Stimulated activated memory B cell treated with anti-CD40 and anti-IgM and Interleukin-4, amounts not matched to agents 10 μg/mL and 1 μg/mL and 100 μg/mL, for 72 hours (primary cell): ENCODE measurements at regions not wholly inside any gene's neighbourhood (a gene's known extent, or its start where the extent isn't known, plus 50 kb on each side); places are given as distances from the start of the nearest gene placed in this dataset.
"Not testable (repeated sequence)": the region's sequence is repeated elsewhere in the genome, so short reads cannot be mapped to it uniquely, and the experiment has no call there.

ENCODE experiments used
- ATAC-seq: fragments of 150-1000 bp; cut with Tn5 transposase; 2 replicates; pipeline ENCODE4 v1.10.0; 2021
- H3K27ac Mint-ChIP-seq: one replicate; pipeline ENCODE4 v1.8.0; 2022; ENCODE audit warnings: mild to moderate bottlenecking, mixed read lengths
- H3K27me3 Mint-ChIP-seq: one replicate; pipeline ENCODE4 v1.8.0; 2022; ENCODE audit warnings: mixed read lengths
- H3K36me3 Mint-ChIP-seq: one replicate; pipeline ENCODE4 v1.8.0; 2022; ENCODE audit warnings: mixed read lengths
- H3K4me1 Mint-ChIP-seq: one replicate; pipeline ENCODE4 v1.8.0; 2022; ENCODE audit warnings: mixed read lengths
- H3K4me3 Mint-ChIP-seq: one replicate; pipeline ENCODE4 v1.8.0; 2022; ENCODE audit warnings: mild to moderate bottlenecking, moderate library complexity, mixed read lengths
- H3K9me3 Mint-ChIP-seq: one replicate; pipeline ENCODE4 v1.8.0; 2022; ENCODE audit warnings: mixed read lengths

GRCh38 chr21:9763807-9764206 is 757.6 kb upstream of the TPTE start:
- Mint-ChIP-seq H3K4me1 (no peaks in the 10 kb centered on the region), H3K9me3 (no peaks in the 10 kb centered on the region), H3K4me3 (no peak overlapping the region), H3K27ac (no peak overlapping the region), H3K27me3 (no peaks in the 10 kb centered on the region), H3K36me3 (no peaks in the 10 kb centered on the region)
- no peak for ATAC-seq

- not testable (repeated sequence) for H3K4me3 Mint-ChIP-seq, H3K27ac Mint-ChIP-seq, H3K36me3 Mint-ChIP-seq, H3K27me3 Mint-ChIP-seq, H3K4me1 Mint-ChIP-seq, ATAC-seq, H3K9me3 Mint-ChIP-seq
Measured at GRCh38 chr21:9764294-9764693, 757.1 kb upstream of the TPTE start.

GRCh38 chr21:9765538-9765937 is 755.8 kb upstream of the TPTE start:
- H3K36me3 Mint-ChIP-seq, H3K4me3 Mint-ChIP-seq, H3K27ac Mint-ChIP-seq, ATAC-seq, H3K27me3 Mint-ChIP-seq, H3K4me1 Mint-ChIP-seq, H3K9me3 Mint-ChIP-seq: not testable (repeated sequence)

GRCh38 chr21:9766890-9767591 is 754.3 kb upstream of the TPTE start:
- not testable (repeated sequence) for H3K27ac Mint-ChIP-seq, ATAC-seq

GRCh38 chr21:9767592-9768375 is 753.6 kb upstream of the TPTE start:
- Mint-ChIP-seq H3K4me3 (no peak overlapping the region), H3K27ac (no peak overlapping the region), H3K4me1 (no peaks in the 10 kb centered on the region), H3K27me3 (no peaks in the 10 kb centered on the region), H3K36me3 (no peaks in the 10 kb centered on the region), H3K9me3 (no peaks in the 10 kb centered on the region)
- peak; percentile 26 for ATAC-seq

More at GRCh38 chr21:9766890-9767591, 754.3 kb upstream of the TPTE start:
- H3K9me3 Mint-ChIP-seq, H3K36me3 Mint-ChIP-seq, H3K27me3 Mint-ChIP-seq, H3K4me1 Mint-ChIP-seq, H3K4me3 Mint-ChIP-seq: not testable (repeated sequence)

GRCh38 chr21:9768376-9769130 is 752.8 kb upstream of the TPTE start:
- H3K4me1 Mint-ChIP-seq, ATAC-seq, H3K4me3 Mint-ChIP-seq, H3K36me3 Mint-ChIP-seq, H3K27ac Mint-ChIP-seq, H3K9me3 Mint-ChIP-seq, H3K27me3 Mint-ChIP-seq: not testable (repeated sequence)

- ATAC-seq, H3K9me3 Mint-ChIP-seq, H3K27me3 Mint-ChIP-seq, H3K4me1 Mint-ChIP-seq, H3K4me3 Mint-ChIP-seq, H3K27ac Mint-ChIP-seq, H3K36me3 Mint-ChIP-seq: not testable (repeated sequence)
Measured at GRCh38 chr21:9769131-9769498, 752.3 kb upstream of the TPTE start.

GRCh38 chr21:9769718-9770690 is 751.4 kb upstream of the TPTE start:
- H3K4me3 Mint-ChIP-seq, H3K27ac Mint-ChIP-seq, H3K9me3 Mint-ChIP-seq, H3K27me3 Mint-ChIP-seq, ATAC-seq, H3K4me1 Mint-ChIP-seq, H3K36me3 Mint-ChIP-seq: not testable (repeated sequence)

GRCh38 chr21:9771466-9772347 is 749.7 kb upstream of the TPTE start:
- H3K4me3 Mint-ChIP-seq, H3K36me3 Mint-ChIP-seq, H3K27ac Mint-ChIP-seq, H3K4me1 Mint-ChIP-seq, H3K27me3 Mint-ChIP-seq: not testable (repeated sequence)
- peaks cover 11% of the 10 kb centered on the region for H3K9me3 Mint-ChIP-seq
- ATAC-seq, result peak; percentile 2

- Mint-ChIP-seq H3K27ac (no peak overlapping the region), H3K4me3 (no peak overlapping the region), H3K27me3 (no peaks in the 10 kb centered on the region), H3K4me1 (no peaks in the 10 kb centered on the region), H3K36me3 (no peaks in the 10 kb centered on the region), H3K9me3 (peaks cover 11% of the 10 kb centered on the region)
- ATAC-seq, result no peak
Measured at GRCh38 chr21:9772348-9772672, 749.1 kb upstream of the TPTE start.

GRCh38 chr21:9772877-9773420 is 748.4 kb upstream of the TPTE start:
- not testable (repeated sequence) for H3K36me3 Mint-ChIP-seq, H3K4me1 Mint-ChIP-seq, ATAC-seq, H3K27me3 Mint-ChIP-seq, H3K27ac Mint-ChIP-seq, H3K4me3 Mint-ChIP-seq
- H3K9me3 Mint-ChIP-seq, result peaks cover 11% of the 10 kb centered on the region

- ATAC-seq, result no peak
- no peaks in the 10 kb centered on the region for H3K4me1 Mint-ChIP-seq
- H3K27ac Mint-ChIP-seq, result no peak overlapping the region
- no peaks in the 10 kb centered on the region for H3K27me3 Mint-ChIP-seq
- H3K4me3 Mint-ChIP-seq, result no peak overlapping the region
- H3K36me3 Mint-ChIP-seq, result no peaks in the 10 kb centered on the region
- H3K9me3 Mint-ChIP-seq, result peaks cover 11% of the 10 kb centered on the region
Measured at GRCh38 chr21:9774347-9774746, 747.0 kb upstream of the TPTE start.

- H3K9me3 Mint-ChIP-seq, result peaks cover 11% of the 10 kb centered on the region
- not testable (repeated sequence) for H3K36me3 Mint-ChIP-seq, H3K27ac Mint-ChIP-seq, H3K4me1 Mint-ChIP-seq, H3K4me3 Mint-ChIP-seq, ATAC-seq, H3K27me3 Mint-ChIP-seq
Measured at GRCh38 chr21:9774901-9775593, 746.3 kb upstream of the TPTE start.
